Stimulated activated CD8-positive, alpha-beta memory T cell treated with anti-CD3 and anti-CD28 coated beads, Interleukin-15, amount 100 ng/mL, for 48 hours (primary cell): ENCODE measurements at regions not wholly inside any gene's neighbourhood (a gene's known extent, or its start where the extent isn't known, plus 50 kb on each side); places are given as distances from the start of the nearest gene placed in this dataset.

Source experiments
- DNase-seq, 2 donors: peaks; one replicate each; pipeline ENCODE4 v3.0.0-alpha.2; 2020; ENCODE audit warnings: low read depth in 2 of 2

- DNase-seq, result no peak
Measured at GRCh38 chr1:81489372-81489934, 311.3 kb upstream of the ADGRL2 start.

- no peak for DNase-seq
Measured at GRCh38 chr1:81484284-81484683, 316.4 kb upstream of the ADGRL2 start.

GRCh38 chr1:81478219-81478618, 322.5 kb upstream of the ADGRL2 start:
- DNase-seq, result no peak

GRCh38 chr1:81477710-81478109, 323.0 kb upstream of the ADGRL2 start:
- no peak for DNase-seq

DNA sequence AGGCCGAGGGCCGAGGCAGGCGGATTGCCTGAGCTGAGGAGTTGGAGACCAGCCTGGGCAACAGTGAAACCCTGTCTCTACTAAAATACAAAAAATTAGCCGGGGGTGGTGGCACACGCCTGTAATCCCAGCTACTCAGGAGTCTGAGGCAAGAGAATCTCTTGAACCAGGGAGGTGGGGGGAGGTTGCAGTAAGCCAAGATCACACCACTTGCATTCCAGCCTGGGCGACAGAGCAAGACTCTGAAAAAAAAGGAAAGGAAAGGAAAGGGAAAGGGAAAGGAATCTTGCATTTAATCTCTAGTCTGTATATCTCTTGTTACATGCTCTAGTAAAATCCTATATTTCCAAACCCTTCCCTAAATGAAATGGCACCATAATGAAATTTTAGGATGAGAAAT, 328.3 kb upstream of the ADGRL2 start:
- DNase-seq, result no peak

DNA sequence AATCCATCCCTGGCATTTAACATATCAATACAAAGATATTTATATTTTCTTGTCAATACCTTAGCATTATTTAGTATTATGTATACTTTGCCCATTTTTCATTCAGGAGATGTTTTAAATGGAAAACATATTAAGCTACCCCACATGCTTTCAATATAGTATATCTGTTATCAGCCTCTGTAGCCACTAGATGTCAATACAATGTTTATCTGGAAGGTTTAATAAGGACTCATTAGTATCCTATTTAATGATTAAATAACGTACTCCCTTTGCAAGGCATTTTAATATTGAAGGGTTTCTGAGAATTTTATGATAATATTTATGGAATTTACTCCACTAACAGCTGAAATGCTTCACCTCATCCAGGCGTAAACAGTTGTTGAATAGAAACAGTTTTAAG, 329.5 kb upstream of the ADGRL2 start:
- DNase-seq, result no peak

- no peak for DNase-seq
Measured at GRCh38 chr1:81470275-81470674, 330.5 kb upstream of the ADGRL2 start.

GRCh38 chr1:81467383-81467782, 333.4 kb upstream of the ADGRL2 start:
- no peak for DNase-seq

DNA sequence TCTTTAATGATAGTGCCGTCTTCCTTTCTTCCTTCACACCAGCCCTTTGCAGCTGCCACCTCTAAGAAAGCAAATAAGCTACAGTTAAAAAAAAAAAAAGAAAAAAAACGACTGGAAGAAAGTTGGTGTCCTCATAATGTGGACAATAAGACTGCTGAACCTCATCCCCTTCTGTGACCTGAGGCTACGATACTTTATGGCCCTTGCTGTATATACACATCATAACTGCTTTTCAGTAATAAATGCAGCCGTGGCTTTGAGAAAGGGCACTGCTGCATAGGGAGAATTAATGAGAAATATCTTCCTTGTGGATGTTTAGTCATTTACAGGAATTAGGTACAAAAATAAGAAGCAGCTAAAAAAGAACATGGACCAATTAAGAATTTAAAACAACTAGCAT, 333.8 kb upstream of the ADGRL2 start:
- no peak for DNase-seq

- DNase-seq, result no peak
Measured at GRCh38 chr1:81463936-81464837, 336.5 kb upstream of the ADGRL2 start.

DNA sequence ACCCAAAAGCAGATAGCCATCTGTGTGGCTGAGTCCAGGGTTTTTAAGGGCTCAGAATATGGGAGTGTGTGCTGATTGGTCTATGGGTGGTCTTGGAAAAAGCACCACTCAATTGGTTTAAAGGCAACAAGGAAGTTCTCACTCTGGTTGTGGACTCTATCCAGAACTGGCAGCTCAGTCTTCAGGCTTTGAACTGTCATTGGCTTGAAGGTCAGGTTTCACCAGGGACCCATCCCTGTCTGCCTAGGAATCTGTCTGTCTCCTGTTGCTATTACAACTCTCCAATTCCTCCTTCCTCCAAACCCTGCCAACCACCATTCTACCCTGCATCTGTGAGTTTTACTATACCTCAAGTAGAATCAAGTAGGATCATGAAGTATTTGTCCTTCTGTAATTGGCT, 341.7 kb upstream of the ADGRL2 start:
- DNase-seq, result no peak

- no peak for DNase-seq
Measured at GRCh38 chr1:81458186-81458585, 342.5 kb upstream of the ADGRL2 start.

DNA sequence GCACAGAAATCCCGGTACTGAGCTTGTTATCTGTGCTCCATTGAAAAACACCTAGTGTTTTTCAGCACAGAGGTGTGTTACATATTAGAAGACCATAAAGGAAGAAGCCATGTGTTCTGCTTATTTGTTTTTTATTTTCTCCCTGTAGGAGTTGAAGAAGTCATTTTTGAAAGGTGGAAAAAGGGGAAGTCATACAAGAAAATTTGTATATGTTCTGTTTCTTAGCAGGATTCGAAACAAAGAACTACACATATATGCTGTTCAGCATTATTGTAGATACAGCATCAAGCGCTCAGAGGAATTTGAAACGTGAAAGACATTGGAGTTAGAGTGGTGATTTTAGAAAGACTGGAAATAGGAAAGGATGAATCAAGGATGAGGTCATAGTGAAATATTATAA, 345.3 kb upstream of the ADGRL2 start:
- DNase-seq, result no peak

GRCh38 chr1:81453971-81454370, 346.8 kb upstream of the ADGRL2 start:
- DNase-seq, result no peak

GRCh38 chr1:81453367-81453703, 347.4 kb upstream of the ADGRL2 start:
- DNase-seq, result no peak

DNA sequence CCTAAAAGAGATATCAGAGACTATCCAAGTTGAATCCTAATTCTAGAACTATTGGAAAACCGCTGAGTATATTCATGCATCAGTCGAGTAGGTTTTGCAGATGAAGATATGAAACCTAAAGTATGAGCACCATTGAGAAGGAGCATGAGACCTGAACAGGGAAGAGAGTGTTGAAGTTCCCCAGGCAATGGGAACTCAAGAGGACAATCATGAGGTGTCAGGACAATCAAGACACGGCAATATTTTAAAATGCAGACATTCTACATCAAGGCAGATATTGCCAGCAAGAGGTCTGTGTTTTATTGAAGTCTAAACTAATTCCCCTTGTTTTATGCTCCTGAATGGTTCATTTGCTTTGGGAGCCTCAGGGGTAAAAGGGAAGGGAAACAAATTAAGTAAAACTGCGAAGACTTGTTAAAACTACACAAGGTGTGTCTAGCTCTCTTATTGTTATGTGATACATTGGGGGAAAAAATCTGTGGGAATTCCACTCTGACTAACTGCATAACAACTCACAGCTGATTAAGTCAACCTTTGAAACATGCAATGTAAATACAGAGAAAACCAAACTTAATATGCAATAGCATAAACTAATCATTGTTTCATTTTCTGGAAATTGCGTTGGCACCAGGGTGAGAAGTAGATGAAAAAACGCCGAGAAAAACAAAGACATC, 347.9 kb upstream of the ADGRL2 start:
- DNase-seq, result no peak

- no peak for DNase-seq
Measured at GRCh38 chr1:81449786-81450185, 350.9 kb upstream of the ADGRL2 start.

DNA sequence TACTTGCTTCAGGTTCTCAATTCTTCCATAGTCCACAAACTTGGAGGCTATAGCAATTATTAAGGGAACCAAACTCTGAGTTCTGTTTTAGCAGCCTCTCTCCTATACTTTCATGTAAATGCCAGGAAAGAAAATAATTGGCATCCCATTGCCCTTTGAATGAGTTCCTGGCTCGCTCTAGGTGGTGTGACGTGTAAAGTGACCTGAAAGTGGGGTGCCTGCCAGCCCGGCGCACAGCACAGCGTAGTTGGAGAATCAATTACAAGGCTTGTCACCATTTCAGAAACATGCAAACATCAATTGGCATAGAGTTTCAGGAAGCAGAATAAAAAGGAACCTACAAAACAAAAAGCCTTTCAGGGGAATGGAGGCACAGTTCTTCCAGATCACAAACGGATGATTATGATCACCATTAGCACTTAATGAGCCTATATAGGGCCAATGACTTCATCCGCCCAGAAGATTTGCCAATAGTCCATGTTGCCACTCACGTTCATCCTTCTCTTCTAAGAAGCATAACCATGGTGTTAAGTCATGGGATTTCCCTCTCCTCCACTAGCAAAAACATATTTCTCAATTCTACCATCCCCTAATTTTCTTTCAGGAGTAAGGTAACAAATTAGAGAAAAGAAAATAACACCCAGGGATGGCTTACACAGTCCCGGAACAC, 354.6 kb upstream of the ADGRL2 start:
- no peak for DNase-seq

- DNase-seq, result no peak
Measured at GRCh38 chr1:81443288-81443687, 357.4 kb upstream of the ADGRL2 start.

DNA sequence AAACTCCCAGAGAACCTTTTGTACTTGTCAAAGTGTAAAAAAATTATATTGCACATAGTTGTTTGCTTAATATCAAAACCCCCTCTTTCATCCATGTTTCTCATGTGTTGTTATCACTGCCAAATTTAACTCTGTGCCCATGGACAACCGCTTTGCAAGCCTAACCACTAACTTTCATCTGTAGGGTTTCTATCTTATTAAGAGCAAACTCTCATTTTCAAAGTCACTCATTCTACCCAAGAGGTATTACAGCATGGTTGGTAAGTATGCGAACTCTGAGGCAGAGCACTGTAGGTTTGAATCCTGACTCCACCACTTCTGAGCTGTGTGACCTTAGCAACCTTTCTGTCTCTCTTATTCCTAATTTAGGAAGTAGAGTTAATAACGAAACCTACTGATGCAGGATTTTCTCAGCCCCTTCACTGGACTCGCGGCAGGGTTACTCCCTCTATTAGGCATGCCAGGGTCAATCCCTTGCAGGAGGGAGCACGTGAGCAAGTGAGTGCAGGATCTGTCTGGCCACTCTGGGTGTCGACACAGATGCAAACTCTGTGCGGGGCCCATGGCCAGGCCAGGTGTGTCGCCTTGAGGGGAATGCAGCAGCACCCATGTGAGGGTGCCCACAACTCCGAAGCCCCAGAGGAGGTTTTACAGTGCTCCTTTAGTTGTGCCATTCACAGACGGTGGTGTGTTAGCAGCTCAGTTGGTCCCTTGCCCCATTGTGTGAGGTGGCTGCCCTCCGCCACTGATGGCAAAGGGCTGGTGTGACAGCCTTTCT, 361.5 kb upstream of the ADGRL2 start:
- no peak for DNase-seq

- no peak for DNase-seq
Measured at GRCh38 chr1:81437649-81438048, 363.1 kb upstream of the ADGRL2 start.

- DNase-seq, result no peak
Measured at GRCh38 chr1:81437213-81437612, 363.5 kb upstream of the ADGRL2 start.
